ENCODE measurements at regions not wholly inside any gene's neighbourhood (a gene's known extent, or its start where the extent isn't known, plus 50 kb on each side); places are given as distances from the start of the nearest gene placed in this dataset.

GRCh38 chr9:2557693-2558092, 63.9 kb upstream of the VLDLR start (continued):
- TF ChIP-seq, protein P1, sequence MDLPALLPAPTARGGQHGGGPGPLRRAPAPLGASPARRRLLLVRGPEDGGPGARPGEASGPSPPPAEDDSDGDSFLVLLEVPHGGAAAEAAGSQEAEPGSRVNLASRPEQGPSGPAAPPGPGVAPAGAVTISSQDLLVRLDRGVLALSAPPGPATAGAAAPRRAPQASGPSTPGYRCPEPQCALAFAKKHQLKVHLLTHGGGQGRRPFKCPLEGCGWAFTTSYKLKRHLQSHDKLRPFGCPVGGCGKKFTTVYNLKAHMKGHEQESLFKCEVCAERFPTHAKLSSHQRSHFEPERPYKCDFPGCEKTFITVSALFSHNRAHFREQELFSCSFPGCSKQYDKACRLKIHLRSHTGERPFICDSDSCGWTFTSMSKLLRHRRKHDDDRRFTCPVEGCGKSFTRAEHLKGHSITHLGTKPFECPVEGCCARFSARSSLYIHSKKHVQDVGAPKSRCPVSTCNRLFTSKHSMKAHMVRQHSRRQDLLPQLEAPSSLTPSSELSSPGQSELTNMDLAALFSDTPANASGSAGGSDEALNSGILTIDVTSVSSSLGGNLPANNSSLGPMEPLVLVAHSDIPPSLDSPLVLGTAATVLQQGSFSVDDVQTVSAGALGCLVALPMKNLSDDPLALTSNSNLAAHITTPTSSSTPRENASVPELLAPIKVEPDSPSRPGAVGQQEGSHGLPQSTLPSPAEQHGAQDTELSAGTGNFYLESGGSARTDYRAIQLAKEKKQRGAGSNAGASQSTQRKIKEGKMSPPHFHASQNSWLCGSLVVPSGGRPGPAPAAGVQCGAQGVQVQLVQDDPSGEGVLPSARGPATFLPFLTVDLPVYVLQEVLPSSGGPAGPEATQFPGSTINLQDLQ (CRISPR knock-in tag; IDR thresholded peaks at IDR 0.05), result no peak
- TF ChIP-seq, protein P2, sequence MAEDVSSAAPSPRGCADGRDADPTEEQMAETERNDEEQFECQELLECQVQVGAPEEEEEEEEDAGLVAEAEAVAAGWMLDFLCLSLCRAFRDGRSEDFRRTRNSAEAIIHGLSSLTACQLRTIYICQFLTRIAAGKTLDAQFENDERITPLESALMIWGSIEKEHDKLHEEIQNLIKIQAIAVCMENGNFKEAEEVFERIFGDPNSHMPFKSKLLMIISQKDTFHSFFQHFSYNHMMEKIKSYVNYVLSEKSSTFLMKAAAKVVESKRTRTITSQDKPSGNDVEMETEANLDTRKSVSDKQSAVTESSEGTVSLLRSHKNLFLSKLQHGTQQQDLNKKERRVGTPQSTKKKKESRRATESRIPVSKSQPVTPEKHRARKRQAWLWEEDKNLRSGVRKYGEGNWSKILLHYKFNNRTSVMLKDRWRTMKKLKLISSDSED (CRISPR knock-in tag; IDR thresholded peaks at IDR 0.05), result no peak

- intact Hi-C loops (cut with micrococcal nuclease; ENCODE audit: unreplicated experiment), result no loop called here
- Histone ChIP-seq H3K9me3 (ENCODE audit: low read length) (no peaks in the 10 kb centered on the region), H3K27ac (ENCODE audit: extremely low read length, insufficient read depth, low read length) (no peak overlapping the region), H3K36me3 (replicated peaks in 1 of 2; ENCODE audit: control insufficient read depth in 1 of 2, insufficient read depth in 2 of 2, low read length in 2 of 2) (no peaks in the 10 kb centered on the region), H3K4me1 (ENCODE audit: insufficient read depth, low read length) (no peaks in the 10 kb centered on the region), H3K4me2 (ENCODE audit: low read depth, low read length) (no peak overlapping the region), H3K9ac (ENCODE audit: insufficient read depth, low read depth, low read length) (no peak overlapping the region), H3K27me3 (ENCODE audit: control insufficient read depth in 1 of 2, insufficient read depth in 2 of 2, low read length in 2 of 2) (no peaks in the 10 kb centered on the region), H4K20me1 (ENCODE audit: insufficient read depth, low read length) (no peaks in the 10 kb centered on the region), H2AFZ (ENCODE audit: low read length) (no peak overlapping the region), H3K4me3 (replicated peaks in 1 of 3; ENCODE audit: insufficient read depth in 1 of 3, low read depth in 2 of 3, low read length in 3 of 3) (no peak overlapping the region), H3K79me2 (ENCODE audit: insufficient read depth, low read length) (no peaks in the 10 kb centered on the region)
- no TSS peak for BruUV-seq (replicated peaks)
- POLR2A ChIA-PET, result no interaction called here
- WGBS (ENCODE audit: low lambda C conversion rate), result 6% methylated on average over 4 of the region's 5 CpGs
- TF ChIP-seq ISX (CRISPR knock-in tag; conservative IDR thresholded peaks at IDR 0.05) (no peak), ATAD3A (CRISPR knock-in tag; IDR thresholded peaks at IDR 0.05) (no peak), ZNF20 (CRISPR knock-in tag; IDR thresholded peaks at IDR 0.05) (no peak), ZNF577 (CRISPR knock-in tag; IDR thresholded peaks at IDR 0.05; ENCODE audit: borderline replicate concordance, low read depth) (no peak), ZNF160 (CRISPR knock-in tag; IDR thresholded peaks at IDR 0.05) (no peak), ZNF326 (CRISPR knock-in tag; IDR thresholded peaks at IDR 0.05; ENCODE audit: borderline replicate concordance) (no peak), ZNF30 (CRISPR knock-in tag; IDR thresholded peaks at IDR 0.05) (no peak)
- CTCF ChIA-PET (ENCODE audit: low intra/inter-chr PET ratio, low total read pairs), result no interaction called here
- ATAC-seq (no peak), FAIRE-seq (no peak), DNase-seq (ENCODE audit: low spot score) (no peak)
- in situ Hi-C loops (cut with HindIII; ENCODE audit: extremely low pct_ligation_motif_present, low pct_unique_long_range_greater_than_20kb), result no loop called here
These were observed 62.1 kb upstream of the VLDLR start for GRCh38 chr9:2559192-2560152.

Data from HepG2 (cell line).